Spleen (tissue), 7 donors: ENCODE measurements at regions not wholly inside any gene's neighbourhood (a gene's known extent, or its start where the extent isn't known, plus 50 kb on each side); places are given as distances from the start of the nearest gene placed in this dataset.

Experiments
- CTCF ChIP-seq, 11 experiments: fragments of 200-600 bp in 7 of 11; fragments of 450-650 bp in 4 of 11; sonication (generic) in 4 of 11; IDR thresholded peaks in 8 of 11; conservative IDR thresholded peaks in 3 of 11; 1 replicate in 7 of 11; 2 replicates in 4 of 11; pipeline versions ENCODE4 v1.4.0 to v1.8.0; 2016 to 2021; ENCODE audit warnings: antibody characterized with exemption in 11 of 11, inconsistent platforms in 4 of 11, mild to moderate bottlenecking in 1 of 11
- POLR2A ChIP-seq, 3 donors: fragments of 450-650 bp; IDR thresholded peaks; one replicate each; pipeline ENCODE4 v1.5.1; 2017; ENCODE audit warnings: antibody characterized with exemption in 3 of 3, mild to moderate bottlenecking in 1 of 3
- donor health status: DM: no; HTN: no; CAD: no; lungs with moderate emphysema.
- donor health status: DM: no; HTN: no; CAD: no.
- donor health status: DM: no; HTN: no; CAD: no.

DNA sequence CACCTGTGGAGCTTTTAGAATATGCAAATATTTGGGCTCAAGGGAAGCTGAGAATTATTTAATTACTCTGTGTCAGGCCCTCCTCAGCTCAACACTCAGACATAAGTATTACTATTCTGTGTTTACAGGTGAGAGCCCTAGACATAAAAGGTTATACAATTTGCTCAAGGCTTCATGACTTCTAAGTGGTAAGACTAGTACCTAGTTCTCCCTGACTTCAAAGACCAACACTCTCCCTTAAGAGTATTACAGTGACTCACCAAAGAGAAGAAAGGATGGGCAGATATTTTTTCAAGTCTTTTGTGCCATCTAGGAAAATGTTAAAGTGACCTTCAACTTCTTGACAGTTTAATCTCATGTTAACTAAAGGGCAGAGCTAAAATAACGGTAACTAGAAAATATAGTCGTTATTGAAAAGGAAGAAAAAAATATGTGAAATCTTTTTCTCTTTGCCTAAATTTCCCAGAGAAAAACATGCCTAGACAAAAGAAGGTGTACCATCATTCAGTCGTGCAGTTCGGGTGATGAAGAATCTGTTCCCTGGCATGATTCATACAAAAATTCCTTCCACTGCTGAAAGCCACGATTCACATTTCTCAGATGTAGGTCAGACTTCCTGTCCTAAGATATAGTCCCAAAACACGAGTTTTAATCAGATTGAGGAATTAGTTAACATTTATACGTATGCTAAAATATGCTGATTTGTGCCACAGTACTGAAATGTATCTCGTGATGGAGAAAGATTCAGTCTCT lies 849.1 kb upstream of the API5 start:
- TF ChIP-seq CTCF (IDR thresholded peaks at IDR 0.05 in 8 of 11, conservative IDR thresholded peaks at IDR 0.05 in 3 of 11) (no peak), POLR2A (IDR thresholded peaks at IDR 0.05) (no peak)
